Small intestine (tissue), 7 donors: ENCODE measurements at regions not wholly inside any gene's neighbourhood (a gene's known extent, or its start where the extent isn't known, plus 50 kb on each side); places are given as distances from the start of the nearest gene placed in this dataset.

Experiments used
- DNase-seq, 2 donors: peaks; one replicate each; pipeline versions ENCODE4 v3.0.0 to v3.0.0-alpha.2; 2013
- FAIRE-seq: peaks from 2 replicates; lab custom pipeline; 2012; peaks lifted over from hg19 to GRCh38; lab: Jason Lieb, UNC
- H3K27ac ChIP-seq, 3 donors: one replicate each; pipeline ENCODE4 v1.5.1; 2013; ENCODE audit warnings: low read length in 2 of 3, mild to moderate bottlenecking in 2 of 3, control low read depth in 1 of 3, inconsistent platforms in 1 of 3, low read depth in 1 of 3, moderate library complexity in 1 of 3
- H3K27me3 ChIP-seq, 3 donors: one replicate each; pipeline ENCODE4 v1.6.1; 2013; ENCODE audit warnings: low read length in 3 of 3, inconsistent platforms in 1 of 3; ENCODE audit not compliant: control insufficient read depth in 3 of 3, insufficient read depth in 3 of 3
- H3K36me3 ChIP-seq, 3 donors: one replicate each; pipeline ENCODE4 v1.6.1; 2013; ENCODE audit warnings: low read length in 3 of 3, inconsistent platforms in 1 of 3, low read depth in 1 of 3, mild to moderate bottlenecking in 1 of 3, moderate library complexity in 1 of 3; ENCODE audit not compliant: control insufficient read depth in 3 of 3, insufficient read depth in 2 of 3
- H3K4me1 ChIP-seq, 3 donors: one replicate each; pipeline ENCODE4 v1.6.1; 2013; ENCODE audit warnings: low read length in 2 of 3, inconsistent platforms in 1 of 3, low read depth in 1 of 3, mild to moderate bottlenecking in 1 of 3, moderate library complexity in 1 of 3; ENCODE audit not compliant: control insufficient read depth in 3 of 3, insufficient read depth in 2 of 3
- H3K4me3 ChIP-seq, 3 donors: one replicate each; pipeline ENCODE4 v1.5.1; 2013; ENCODE audit warnings: low read length in 3 of 3, control low read depth in 1 of 3, inconsistent platforms in 1 of 3, low read depth in 1 of 3, mild to moderate bottlenecking in 1 of 3, moderate library complexity in 1 of 3
- H3K9me3 ChIP-seq, 2 donors: one replicate each; pipeline ENCODE4 v1.6.1; 2013; ENCODE audit warnings: low read depth in 1 of 2, low read length in 1 of 2; ENCODE audit not compliant: control insufficient read depth in 2 of 2, insufficient read depth in 1 of 2
- WGBS, 3 donors: extraction: QIAGEN DNeasy Blood & Tissue Kit; methylation state at CpG; one replicate each; pipeline ENCODE4 v1.1.7; 2013; 5-methylcytosine and 5-hydroxymethylcytosine counted together
- donor health status: healthy with polysubstance abuse.
- donor health status: control.
- donor health status: control.
- donor health status: Bipolar disorder and iron deficiency.
- donor health status: healthy.

GRCh38 chr4:116724249-116724648, 361.1 kb downstream of the TRAM1L1 start:
- H3K27ac ChIP-seq: no peak overlapping the region
- whole genome bisulfite sequencing, 3 donors: 79 to 85% (median 81%) methylated on average over 3 of the region's 3 CpGs
- FAIRE-seq: no peak
- H3K27me3 ChIP-seq: no peaks in the 10 kb centered on the region
- no peaks in the 10 kb centered on the region for H3K4me1 ChIP-seq
- H3K4me3 ChIP-seq: no peak overlapping the region
- no peaks in the 10 kb centered on the region for H3K36me3 ChIP-seq
- no peak for DNase-seq
- no peaks in the 10 kb centered on the region for H3K9me3 ChIP-seq

DNA sequence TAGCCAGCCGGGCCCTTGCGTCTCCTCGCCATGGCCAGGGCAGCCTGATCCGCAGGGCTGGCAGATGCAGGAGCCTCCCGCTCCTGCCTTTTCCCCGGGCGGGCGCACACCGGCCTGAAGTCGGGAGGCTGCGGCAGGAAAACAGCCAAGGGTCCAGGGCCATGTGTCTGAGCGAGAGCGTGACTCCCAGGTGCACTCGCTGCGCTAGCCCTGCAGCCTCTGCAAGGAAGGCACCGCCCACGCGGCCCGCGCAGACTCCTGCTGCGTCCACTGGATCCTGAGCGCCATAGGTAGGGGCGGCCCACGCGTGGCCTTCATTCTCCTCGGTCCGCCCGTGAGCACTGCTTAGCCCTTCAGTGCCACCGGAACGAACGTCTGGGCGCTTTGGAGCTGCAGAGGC, 379.9 kb downstream of the TRAM1L1 start:
- 95 to 96% (median 95%) methylated on average over 32 of the region's 32 CpGs for WGBS, 3 donors
- Histone ChIP-seq H3K27me3 (no peaks in the 10 kb centered on the region), H3K27ac (no peak overlapping the region), H3K9me3 (peaks cover 0 to 11% of the 10 kb centered on the region in 2 donors), H3K4me3 (no peak overlapping the region), H3K36me3 (no peaks in the 10 kb centered on the region), H3K4me1 (no peaks in the 10 kb centered on the region)
- DNase-seq: no peak
- no peak for FAIRE-seq

DNA sequence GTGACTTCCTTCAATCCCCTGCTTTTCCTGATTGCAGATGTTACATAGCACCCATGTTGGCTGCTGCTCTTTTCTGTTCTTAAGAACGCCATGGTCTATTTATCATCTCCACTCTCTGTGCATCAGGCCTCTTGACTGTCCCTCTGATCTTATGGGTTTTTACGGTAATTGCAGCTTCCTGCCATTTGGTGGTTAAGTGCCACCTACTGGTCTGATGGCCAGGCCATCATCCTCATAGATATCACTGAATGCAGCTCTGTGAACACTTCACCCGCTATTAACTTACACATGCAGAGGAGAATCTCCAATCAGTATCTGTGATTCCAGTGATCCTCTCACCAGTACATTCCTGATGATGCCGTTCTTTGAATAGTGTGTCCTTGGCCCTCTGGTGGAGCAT, 382.4 kb downstream of the TRAM1L1 start:
- WGBS, 3 donors: 71 to 86% (median 80%) methylated on average over 4 of the region's 4 CpGs
- FAIRE-seq (no peak), DNase-seq (no peak)

DNA sequence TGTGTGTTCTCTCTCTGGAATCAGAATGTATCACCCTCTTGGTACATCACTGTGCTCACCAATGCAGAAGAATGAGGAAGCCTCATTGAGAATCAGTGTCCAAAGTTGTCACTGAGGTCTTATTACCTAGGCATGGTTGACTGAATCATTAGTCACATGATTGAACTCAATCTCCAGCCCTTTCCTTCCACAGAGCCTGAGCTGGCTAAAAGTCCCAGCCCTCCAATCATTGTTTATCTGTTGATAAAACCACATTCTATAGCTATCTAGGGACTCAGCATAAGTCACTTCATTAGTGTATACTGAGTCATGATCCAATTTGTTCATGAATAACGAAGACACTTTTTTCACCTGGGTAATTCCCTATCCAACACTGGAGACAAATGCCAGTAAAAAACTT, 396.8 kb downstream of the TRAM1L1 start:
- DNase-seq (no peak), FAIRE-seq (no peak)
- Histone ChIP-seq H3K27ac (no peak overlapping the region), H3K27me3 (no peaks in the 10 kb centered on the region), H3K4me3 (no peak overlapping the region), H3K4me1 (no peaks in the 10 kb centered on the region), H3K9me3 (no peaks in the 10 kb centered on the region), H3K36me3 (no peaks in the 10 kb centered on the region)
- 91 to 93% (median 92%) methylated on average over 1 of the region's 1 CpG for WGBS, 3 donors

More for the DNA sequence above, 382.4 kb downstream of the TRAM1L1 start:
- no peak overlapping the region for H3K4me3 ChIP-seq
- H3K36me3 ChIP-seq: no peaks in the 10 kb centered on the region
- no peak overlapping the region for H3K27ac ChIP-seq
- no peaks in the 10 kb centered on the region for H3K4me1 ChIP-seq
- peaks cover 0 to 16% of the 10 kb centered on the region in 2 donors for H3K9me3 ChIP-seq
- no peaks in the 10 kb centered on the region for H3K27me3 ChIP-seq

- WGBS, 3 donors: 19 to 32% (median 23%) methylated on average over 2 of the region's 2 CpGs
- Histone ChIP-seq H3K9me3 (no peaks in the 10 kb centered on the region), H3K4me1 (no peaks in the 10 kb centered on the region), H3K27me3 (no peaks in the 10 kb centered on the region), H3K4me3 (no peak overlapping the region), H3K27ac (no peak overlapping the region), H3K36me3 (no peaks in the 10 kb centered on the region)
- DNase-seq (no peak), FAIRE-seq (no peak)
Observed at GRCh38 chr4:116668190-116668589, 417.2 kb downstream of the TRAM1L1 start.

DNA sequence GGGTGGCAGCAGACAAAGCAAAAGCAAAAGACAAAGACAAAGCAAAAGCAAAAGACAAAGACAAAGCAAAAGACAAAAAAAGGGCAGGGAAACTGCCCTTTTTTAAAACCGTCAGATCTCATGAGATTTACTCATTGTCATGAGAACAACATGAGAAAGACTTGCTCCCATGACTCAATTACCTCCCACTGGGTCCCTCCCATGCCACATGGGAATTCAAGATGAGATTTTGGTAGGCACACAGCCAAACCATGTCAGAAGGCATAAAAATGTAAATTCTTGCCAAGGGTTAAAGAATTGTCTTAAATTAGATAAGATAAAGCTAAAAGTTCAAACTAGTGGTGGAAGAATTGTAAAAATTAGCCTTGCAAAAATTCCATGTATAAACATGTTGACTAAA, 419.7 kb downstream of the TRAM1L1 start:
- FAIRE-seq: no peak

GRCh38 chr4:116664198-116664597, 421.2 kb downstream of the TRAM1L1 start:
- Histone ChIP-seq H3K36me3 (no peaks in the 10 kb centered on the region), H3K9me3 (no peaks in the 10 kb centered on the region), H3K4me1 (no peaks in the 10 kb centered on the region), H3K4me3 (no peak overlapping the region), H3K27ac (no peak overlapping the region), H3K27me3 (no peaks in the 10 kb centered on the region)
- DNase-seq (no peak), FAIRE-seq (no peak)
- 77 to 94% (median 92%) methylated on average over 2 of the region's 2 CpGs for WGBS, 3 donors

More for the DNA sequence above, 419.7 kb downstream of the TRAM1L1 start:
- WGBS, 3 donors: 67 to 78% (median 78%) methylated on average over 1 of the region's 1 CpG
- Histone ChIP-seq H3K9me3 (no peaks in the 10 kb centered on the region), H3K36me3 (no peaks in the 10 kb centered on the region), H3K27ac (no peak overlapping the region), H3K4me1 (no peaks in the 10 kb centered on the region), H3K27me3 (no peaks in the 10 kb centered on the region), H3K4me3 (no peak overlapping the region)
- DNase-seq: no peak

DNA sequence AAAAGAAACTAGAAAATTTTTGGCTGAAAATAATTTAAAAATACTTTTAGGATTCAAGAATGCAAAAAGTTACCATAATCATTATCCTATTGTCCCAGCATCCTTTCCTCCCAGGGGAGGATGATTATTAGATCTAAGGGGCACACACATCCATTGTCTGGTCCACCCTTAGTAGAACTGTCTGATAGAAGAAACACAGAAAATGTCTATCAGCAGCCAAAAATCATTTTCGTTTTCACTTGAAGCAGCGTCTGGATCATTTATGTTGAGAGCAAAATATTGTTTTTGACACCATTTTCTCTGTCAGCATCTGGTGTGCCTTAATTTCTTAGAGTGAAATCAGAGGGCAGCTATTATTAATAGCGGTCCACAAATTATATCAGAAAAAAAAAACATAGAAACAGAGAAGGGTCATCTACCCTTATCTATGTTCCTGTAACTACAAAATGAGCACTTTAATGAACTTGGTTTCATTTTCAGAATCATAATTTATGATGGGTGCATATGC, 446.3 kb downstream of the TRAM1L1 start:
- FAIRE-seq: no peak
- no peak overlapping the region for H3K4me3 ChIP-seq
- WGBS, 3 donors: 51 to 63% (median 54%) methylated on average over 3 of the region's 3 CpGs
- no peaks in the 10 kb centered on the region for H3K9me3 ChIP-seq
- no peaks in the 10 kb centered on the region for H3K36me3 ChIP-seq
- no peak overlapping the region for H3K27ac ChIP-seq
- no peak for DNase-seq
- H3K4me1 ChIP-seq: no peaks in the 10 kb centered on the region
- no peaks in the 10 kb centered on the region for H3K27me3 ChIP-seq

GRCh38 chr4:116638592-116638991, 446.8 kb downstream of the TRAM1L1 start:
- no peak for DNase-seq
- no peaks in the 10 kb centered on the region for H3K36me3 ChIP-seq
- no peaks in the 10 kb centered on the region for H3K27me3 ChIP-seq
- no peak overlapping the region for H3K4me3 ChIP-seq
- no peaks in the 10 kb centered on the region for H3K4me1 ChIP-seq
- H3K9me3 ChIP-seq: no peaks in the 10 kb centered on the region
- H3K27ac ChIP-seq: no peak overlapping the region
- FAIRE-seq: no peak
